Astrocyte (in vitro differentiated cells and primary cell): ENCODE measurements at regions not wholly inside any gene's neighbourhood (a gene's known extent, or its start where the extent isn't known, plus 50 kb on each side); places are given as distances from the start of the nearest gene placed in this dataset.

Source experiments
- DNase-seq: peaks from one replicate; pipeline ENCODE4 v3.0.0-alpha.2; 2010; ENCODE audit warnings: low read depth
- FAIRE-seq: peaks from 2 replicates; lab custom pipeline; 2011; peaks lifted over from hg19 to GRCh38; lab: Jason Lieb, UNC
- H2AFZ ChIP-seq: 2 replicates; pipeline ENCODE4 v1.6.0; 2012; ENCODE audit warnings: low read depth, low read length, inconsistent platforms
- H3K27ac ChIP-seq: 2 replicates; pipeline ENCODE4 v1.5.1; 2011; ENCODE audit warnings: low read depth, low read length, inconsistent platforms
- H3K27me3 ChIP-seq: 2 replicates; pipeline ENCODE4 v1.6.0; 2011; ENCODE audit warnings: low read length, inconsistent platforms; ENCODE audit not compliant: insufficient read depth
- H3K36me3 ChIP-seq: 2 replicates; pipeline ENCODE4 v1.5.1; 2011; ENCODE audit warnings: low read length, inconsistent platforms; ENCODE audit not compliant: insufficient read depth
- H3K4me1 ChIP-seq: 2 replicates; pipeline ENCODE4 v1.5.1; 2011; ENCODE audit warnings: low read length, inconsistent platforms; ENCODE audit not compliant: insufficient read depth
- H3K4me2 ChIP-seq: 2 replicates; pipeline ENCODE4 v1.6.0; 2012; ENCODE audit warnings: low read length, inconsistent platforms
- H3K4me3 ChIP-seq: 2 replicates; pipeline ENCODE4 v1.5.1; 2011; ENCODE audit warnings: low read depth, mild to moderate bottlenecking, low read length, inconsistent platforms; ENCODE audit not compliant: insufficient read depth
- H3K79me2 ChIP-seq: 2 replicates; pipeline ENCODE4 v1.6.0; 2012; ENCODE audit warnings: mild to moderate bottlenecking, low read length, inconsistent platforms; ENCODE audit not compliant: insufficient read depth
- H3K9ac ChIP-seq: 2 replicates; pipeline ENCODE4 v1.6.0; 2012; ENCODE audit warnings: mild to moderate bottlenecking, low read length, inconsistent platforms
- H3K9me3 ChIP-seq: 2 replicates; pipeline ENCODE4 v1.5.1; 2012; ENCODE audit warnings: low read depth, mild to moderate bottlenecking, low read length, inconsistent platforms; ENCODE audit not compliant: insufficient read depth
- H4K20me1 ChIP-seq: 2 replicates; pipeline ENCODE4 v1.6.0; 2012; ENCODE audit warnings: low read length, inconsistent platforms; ENCODE audit not compliant: insufficient read depth
- H3K27ac Mint-ChIP-seq: one replicate; pipeline ENCODE4 v1.8.0; 2021; ENCODE audit warnings: mild to moderate bottlenecking, mixed read lengths; ENCODE audit not compliant: unreplicated experiment
- H3K27me3 Mint-ChIP-seq: one replicate; pipeline ENCODE4 v1.8.0; 2021; ENCODE audit warnings: low read depth, mixed read lengths; ENCODE audit not compliant: unreplicated experiment
- H3K36me3 Mint-ChIP-seq: one replicate; pipeline ENCODE4 v1.8.0; 2021; ENCODE audit warnings: low read depth, mixed read lengths; ENCODE audit not compliant: unreplicated experiment
- H3K4me1 Mint-ChIP-seq: one replicate; pipeline ENCODE4 v1.8.0; 2021; ENCODE audit warnings: low read depth, mixed read lengths; ENCODE audit not compliant: unreplicated experiment
- H3K4me3 Mint-ChIP-seq: one replicate; pipeline ENCODE4 v1.8.0; 2021; ENCODE audit warnings: mild to moderate bottlenecking, moderate library complexity, mixed read lengths; ENCODE audit not compliant: unreplicated experiment
- H3K9me3 Mint-ChIP-seq: one replicate; pipeline ENCODE4 v1.8.0; 2021; ENCODE audit warnings: mild to moderate bottlenecking, mixed read lengths; ENCODE audit not compliant: unreplicated experiment
- CTCF ChIP-seq: IDR thresholded peaks from 2 replicates; pipeline ENCODE4 v1.5.1; 2011; ENCODE audit warnings: low read depth, mild to moderate bottlenecking, inconsistent platforms, low read length, moderate library complexity; ENCODE audit not compliant: insufficient read depth
- EZH2 ChIP-seq: IDR thresholded peaks from 2 replicates; pipeline ENCODE4 v1.6.1; 2012; ENCODE audit warnings: mild to moderate bottlenecking, low read length, inconsistent platforms; ENCODE audit not compliant: insufficient read depth

- Mint-ChIP-seq H3K36me3 (no peaks in the 10 kb centered on the region), H3K4me3 (no peak overlapping the region), H3K27me3 (peaks cover 4% of the 10 kb centered on the region), H3K4me1 (no peaks in the 10 kb centered on the region), H3K9me3 (no peaks in the 10 kb centered on the region), H3K27ac (no peak overlapping the region)
- Histone ChIP-seq H3K27ac (no peak overlapping the region), H3K36me3 (no peaks in the 10 kb centered on the region), H3K79me2 (no peaks in the 10 kb centered on the region), H3K4me1 (no peaks in the 10 kb centered on the region), H3K27me3 (no peaks in the 10 kb centered on the region), H4K20me1 (no peaks in the 10 kb centered on the region), H3K4me3 (no peak overlapping the region), H3K4me2 (no peak overlapping the region), H3K9me3 (no peaks in the 10 kb centered on the region), H3K9ac (no peak overlapping the region), H2AFZ (no peak overlapping the region)
- DNase-seq (no peak), FAIRE-seq (no peak)
- no peak for TF ChIP-seq EZH2
- no peak for TF ChIP-seq CTCF
Measured at GRCh38 chr15:81907521-81907920, 138.3 kb downstream of the MEX3B start.

- Histone ChIP-seq H3K36me3 (no peaks in the 10 kb centered on the region), H4K20me1 (no peaks in the 10 kb centered on the region), H3K27ac (no peak overlapping the region), H3K27me3 (no peaks in the 10 kb centered on the region), H3K4me3 (no peak overlapping the region), H2AFZ (no peak overlapping the region), H3K79me2 (no peaks in the 10 kb centered on the region), H3K4me1 (no peaks in the 10 kb centered on the region), H3K9ac (no peak overlapping the region), H3K9me3 (no peaks in the 10 kb centered on the region), H3K4me2 (no peak overlapping the region)
- no peak overlapping the region for H3K4me3 Mint-ChIP-seq
- H3K4me1 Mint-ChIP-seq = no peaks in the 10 kb centered on the region
- FAIRE-seq (no peak), DNase-seq (no peak)
- H3K27ac Mint-ChIP-seq = no peak overlapping the region
- no peaks in the 10 kb centered on the region for H3K27me3 Mint-ChIP-seq
- H3K36me3 Mint-ChIP-seq = no peaks in the 10 kb centered on the region
- H3K9me3 Mint-ChIP-seq = no peaks in the 10 kb centered on the region
- no peak for TF ChIP-seq EZH2
- TF ChIP-seq CTCF = no peak
Measured at GRCh38 chr15:81905889-81906288, 139.9 kb downstream of the MEX3B start.

GRCh38 chr15:81901319-81901718, 144.5 kb downstream of the MEX3B start:
- Histone ChIP-seq H3K4me2 (no peak overlapping the region), H3K9ac (no peak overlapping the region), H3K36me3 (no peaks in the 10 kb centered on the region), H3K9me3 (no peaks in the 10 kb centered on the region), H3K4me3 (no peak overlapping the region), H3K79me2 (no peaks in the 10 kb centered on the region), H2AFZ (no peak overlapping the region), H3K4me1 (no peaks in the 10 kb centered on the region), H3K27ac (no peak overlapping the region), H4K20me1 (no peaks in the 10 kb centered on the region), H3K27me3 (no peaks in the 10 kb centered on the region)
- no peak for TF ChIP-seq CTCF
- no peak for TF ChIP-seq EZH2
- Mint-ChIP-seq H3K4me3 (no peak overlapping the region), H3K9me3 (no peaks in the 10 kb centered on the region), H3K36me3 (no peaks in the 10 kb centered on the region), H3K27ac (no peak overlapping the region), H3K27me3 (no peaks in the 10 kb centered on the region), H3K4me1 (peaks cover 4% of the 10 kb centered on the region)
- DNase-seq (no peak), FAIRE-seq (no peak)
